Hepatic stellate cell (primary cell): ENCODE measurements at regions not wholly inside any gene's neighbourhood (a gene's known extent, or its start where the extent isn't known, plus 50 kb on each side); places are given as distances from the start of the nearest gene placed in this dataset.

Experiments used
- DNase-seq: peaks from one replicate; pipeline ENCODE4 v3.0.0; 2011; ENCODE audit warnings: low spot score

GRCh38 chr7:56291-56913 lies 136.0 kb upstream of the FAM20C start:
- DNase-seq = no peak

- DNase-seq = no peak
Observed at GRCh38 chr7:57071-57470, 135.3 kb upstream of the FAM20C start.

- DNase-seq = no peak
Observed at GRCh38 chr7:57482-58255, 134.7 kb upstream of the FAM20C start.

- DNase-seq = no peak
Observed at GRCh38 chr7:58316-58715, 134.1 kb upstream of the FAM20C start.

- DNase-seq = no peak
Observed at GRCh38 chr7:59079-60016, 133.0 kb upstream of the FAM20C start.

GRCh38 chr7:60017-60675 lies 132.2 kb upstream of the FAM20C start:
- DNase-seq = no peak

- DNase-seq = no peak
Observed at GRCh38 chr7:60706-61105, 131.7 kb upstream of the FAM20C start.

- no peak for DNase-seq
Observed at GRCh38 chr7:61111-61510, 131.3 kb upstream of the FAM20C start.

- DNase-seq = no peak
Observed at GRCh38 chr7:61576-62360, 130.6 kb upstream of the FAM20C start.

- no peak for DNase-seq
Observed at GRCh38 chr7:62361-63116, 129.8 kb upstream of the FAM20C start.

- DNase-seq = no peak
Observed at GRCh38 chr7:63117-63480, 129.3 kb upstream of the FAM20C start.

GRCh38 chr7:63521-64021 lies 128.8 kb upstream of the FAM20C start:
- DNase-seq = no peak

- DNase-seq = peak; percentile 65
Observed at GRCh38 chr7:64098-64915, 128.1 kb upstream of the FAM20C start.

GRCh38 chr7:64916-65341 lies 127.4 kb upstream of the FAM20C start:
- no peak for DNase-seq

- no peak for DNase-seq
Observed at GRCh38 chr7:65554-65953, 126.8 kb upstream of the FAM20C start.

GRCh38 chr7:66296-66695 lies 126.1 kb upstream of the FAM20C start:
- no peak for DNase-seq

GRCh38 chr7:66741-67140 lies 125.6 kb upstream of the FAM20C start:
- no peak for DNase-seq

- no peak for DNase-seq
Observed at GRCh38 chr7:67661-68395, 124.5 kb upstream of the FAM20C start.

GRCh38 chr7:68629-69028 lies 123.7 kb upstream of the FAM20C start:
- no peak for DNase-seq
